CD14-positive monocyte (primary cell): ENCODE measurements at regions not wholly inside any gene's neighbourhood (a gene's known extent, or its start where the extent isn't known, plus 50 kb on each side); places are given as distances from the start of the nearest gene placed in this dataset.
"Not testable (repeated sequence)": the region's sequence is repeated elsewhere in the genome, so short reads cannot be mapped to it uniquely, and the experiment has no call there.

Experiments
- DNase-seq, 3 donors: peaks; one replicate each; pipeline ENCODE4 v3.0.0-alpha.2; 2011 to 2022
- H2AFZ ChIP-seq: 2 replicates; pipeline ENCODE4 v1.6.0; 2012; ENCODE audit warnings: mild to moderate bottlenecking, low read depth, low read length, inconsistent platforms; ENCODE audit not compliant: insufficient read depth, poor library complexity, severe bottlenecking
- H3K27ac ChIP-seq, 2 donors: 1 replicate in 1 of 2; 2 replicates in 1 of 2; pipeline ENCODE4 v1.5.1; 2012 to 2013; ENCODE audit warnings: low read length in 2 of 2, control low read depth in 1 of 2, inconsistent platforms in 1 of 2, low read depth in 1 of 2, mild to moderate bottlenecking in 1 of 2
- H3K27me3 ChIP-seq, 2 donors: one replicate each; pipeline versions ENCODE4 v1.6.0 to v1.6.1; 2011 to 2013; ENCODE audit warnings: low read length in 2 of 2; ENCODE audit not compliant: control insufficient read depth in 2 of 2, insufficient read depth in 2 of 2
- H3K36me3 ChIP-seq, 2 donors: replicated peaks in 1 of 2; 1 replicate in 1 of 2; 2 replicates in 1 of 2; pipeline versions ENCODE4 v1.5.1 to v1.6.1; 2012 to 2013; ENCODE audit warnings: low read length in 2 of 2, control low read depth in 1 of 2, inconsistent platforms in 1 of 2, mild to moderate bottlenecking in 1 of 2; ENCODE audit not compliant: insufficient read depth in 2 of 2, control insufficient read depth in 1 of 2
- H3K4me1 ChIP-seq, 2 donors: 1 replicate in 1 of 2; 2 replicates in 1 of 2; pipeline versions ENCODE4 v1.5.1 to v1.6.1; 2012 to 2013; ENCODE audit warnings: low read length in 2 of 2, control low read depth in 1 of 2, inconsistent platforms in 1 of 2, mild to moderate bottlenecking in 1 of 2, moderate library complexity in 1 of 2; ENCODE audit not compliant: insufficient read depth in 2 of 2, control insufficient read depth in 1 of 2
- H3K4me2 ChIP-seq: replicated peaks from 2 replicates; pipeline ENCODE3; 2012; ENCODE audit warnings: low read length, moderate library complexity, mild to moderate bottlenecking; ENCODE audit not compliant: poor library complexity, severe bottlenecking; ENCODE audit errors: extremely low read depth
- H3K4me3 ChIP-seq, 3 experiments: fragments of 200-600 bp in 1 of 3; sonication (generic) in 1 of 3; replicated peaks in 1 of 3; 1 replicate in 2 of 3; 2 replicates in 1 of 3; pipeline ENCODE4 v1.5.1; 2011 to 2013; ENCODE audit warnings: low read length in 3 of 3, mild to moderate bottlenecking in 3 of 3, control low read depth in 2 of 3, low read depth in 2 of 3, inconsistent platforms in 1 of 3, moderate library complexity in 1 of 3
- H3K79me2 ChIP-seq: 2 replicates; pipeline ENCODE4 v1.6.0; 2012; ENCODE audit warnings: mild to moderate bottlenecking, control low read depth, inconsistent platforms, low read length, moderate library complexity; ENCODE audit not compliant: insufficient read depth
- H3K9ac ChIP-seq: 2 replicates; pipeline ENCODE4 v1.6.0; 2017; ENCODE audit warnings: low read length, mild to moderate bottlenecking; ENCODE audit not compliant: insufficient read depth, poor library complexity, severe bottlenecking
- H3K9me3 ChIP-seq, 2 donors: replicated peaks in 1 of 2; 1 replicate in 1 of 2; 2 replicates in 1 of 2; pipeline versions ENCODE4 v1.5.1 to v1.6.1; 2012 to 2013; ENCODE audit warnings: low read length in 2 of 2, control low read depth in 1 of 2; ENCODE audit not compliant: control insufficient read depth in 1 of 2, insufficient read depth in 1 of 2
- H4K20me1 ChIP-seq: 2 replicates; pipeline ENCODE4 v1.6.0; 2012; ENCODE audit warnings: mild to moderate bottlenecking, low read length, control low read depth, moderate library complexity; ENCODE audit not compliant: insufficient read depth
- H3K27ac Mint-ChIP-seq, 7 donors: one replicate each; pipeline ENCODE4 v1.8.0; 2020; ENCODE audit warnings: mild to moderate bottlenecking in 7 of 7, mixed read lengths in 7 of 7, moderate library complexity in 6 of 7, inconsistent platforms in 2 of 7
- H3K27me3 Mint-ChIP-seq, 3 donors: one replicate each; pipeline ENCODE4 v1.8.0; 2021 to 2022; ENCODE audit warnings: low read depth in 3 of 3, mild to moderate bottlenecking in 3 of 3, mixed read lengths in 3 of 3, moderate library complexity in 3 of 3, inconsistent platforms in 1 of 3
- H3K36me3 Mint-ChIP-seq, 2 donors: one replicate each; pipeline ENCODE4 v1.8.0; 2020; ENCODE audit warnings: mixed read lengths in 2 of 2, inconsistent platforms in 1 of 2, mild to moderate bottlenecking in 1 of 2
- H3K4me1 Mint-ChIP-seq: one replicate; pipeline ENCODE4 v1.8.0; 2020; ENCODE audit warnings: mild to moderate bottlenecking, mixed read lengths
- H3K4me3 Mint-ChIP-seq, 2 donors: one replicate each; pipeline ENCODE4 v1.8.0; 2020; ENCODE audit warnings: mild to moderate bottlenecking in 2 of 2, mixed read lengths in 2 of 2, moderate library complexity in 1 of 2
- H3K9me3 Mint-ChIP-seq, 7 donors: one replicate each; pipeline ENCODE4 v1.8.0; 2020 to 2022; ENCODE audit warnings: mixed read lengths in 7 of 7, mild to moderate bottlenecking in 6 of 7, moderate library complexity in 6 of 7, inconsistent platforms in 2 of 7
- WGBS: methylation state at CpG from one replicate; pipeline ENCODE4 v1.1.5; 2013; ENCODE audit warnings: missing lambda C conversion rate; ENCODE audit not compliant: insufficient coverage; 5-methylcytosine and 5-hydroxymethylcytosine counted together
- intact Hi-C, 2 donors: fragments of 100-400 bp; cut with micrococcal nuclease; formaldehyde crosslinking; loops; one replicate each; pipeline versions ENCODE4 v1.15.0 to v1.15.1; 2023
- TF ChIP-seq, protein P1 (sequence below): fragments of 200-600 bp; IDR thresholded peaks from one replicate; pipeline ENCODE4 v1.8.0; 2022; ENCODE audit warnings: antibody characterized with exemption, mild to moderate bottlenecking

- Histone ChIP-seq H3K4me2 (no peak overlapping the region), H3K36me3 (no peaks in the 10 kb centered on the region), H3K27me3 (no peaks in the 10 kb centered on the region), H3K4me3 (no peak overlapping the region), H3K4me1 (no peaks in the 10 kb centered on the region), H4K20me1 (no peaks in the 10 kb centered on the region), H3K9me3 (no peaks in the 10 kb centered on the region), H3K9ac (no peak overlapping the region), H3K79me2 (no peaks in the 10 kb centered on the region), H2AFZ (no peak overlapping the region), H3K27ac (no peak overlapping the region)
- intact Hi-C loops = no loop called here
- Mint-ChIP-seq H3K36me3 (no peaks in the 10 kb centered on the region), H3K27ac (no peak overlapping the region), H3K4me1 (no peaks in the 10 kb centered on the region), H3K9me3 (peaks cover 0 to 2% (median 0%) of the 10 kb centered on the region in 7 donors), H3K27me3 (peaks cover 4 to 5% (median 4%) of the 10 kb centered on the region in 3 donors), H3K4me3 (no peak overlapping the region)
- WGBS = no CpG with 5 or more reads among the region's 3 CpGs
- DNase-seq = no peak
- TF ChIP-seq, protein P1, sequence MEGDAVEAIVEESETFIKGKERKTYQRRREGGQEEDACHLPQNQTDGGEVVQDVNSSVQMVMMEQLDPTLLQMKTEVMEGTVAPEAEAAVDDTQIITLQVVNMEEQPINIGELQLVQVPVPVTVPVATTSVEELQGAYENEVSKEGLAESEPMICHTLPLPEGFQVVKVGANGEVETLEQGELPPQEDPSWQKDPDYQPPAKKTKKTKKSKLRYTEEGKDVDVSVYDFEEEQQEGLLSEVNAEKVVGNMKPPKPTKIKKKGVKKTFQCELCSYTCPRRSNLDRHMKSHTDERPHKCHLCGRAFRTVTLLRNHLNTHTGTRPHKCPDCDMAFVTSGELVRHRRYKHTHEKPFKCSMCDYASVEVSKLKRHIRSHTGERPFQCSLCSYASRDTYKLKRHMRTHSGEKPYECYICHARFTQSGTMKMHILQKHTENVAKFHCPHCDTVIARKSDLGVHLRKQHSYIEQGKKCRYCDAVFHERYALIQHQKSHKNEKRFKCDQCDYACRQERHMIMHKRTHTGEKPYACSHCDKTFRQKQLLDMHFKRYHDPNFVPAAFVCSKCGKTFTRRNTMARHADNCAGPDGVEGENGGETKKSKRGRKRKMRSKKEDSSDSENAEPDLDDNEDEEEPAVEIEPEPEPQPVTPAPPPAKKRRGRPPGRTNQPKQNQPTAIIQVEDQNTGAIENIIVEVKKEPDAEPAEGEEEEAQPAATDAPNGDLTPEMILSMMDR = no peak
These were observed 119.0 kb downstream of the PMAIP1 start for GRCh38 chr18:60018618-60019462.

DNA sequence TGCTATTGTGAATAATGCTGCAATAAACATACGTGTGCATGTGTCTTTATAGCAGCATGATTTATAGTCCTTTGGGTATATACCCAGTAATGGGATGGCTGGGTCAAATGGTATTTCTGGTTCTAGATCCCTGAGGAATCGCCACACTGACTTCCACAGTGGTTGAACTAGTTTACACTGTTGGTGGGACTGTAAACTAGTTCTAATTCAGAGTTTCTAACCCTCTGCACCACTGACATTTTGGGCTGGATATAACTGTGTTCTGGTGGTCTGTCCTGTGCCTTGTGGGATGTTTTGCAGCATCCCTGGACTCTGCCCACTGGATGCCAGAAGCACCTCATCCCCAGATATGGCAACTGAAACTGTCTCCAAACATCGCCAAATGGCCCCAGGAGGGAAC is 118.3 kb downstream of the PMAIP1 start:
- H3K4me3 ChIP-seq, DNase-seq, H3K27me3 ChIP-seq, H3K27ac ChIP-seq, H3K27me3 Mint-ChIP-seq, H3K9me3 ChIP-seq, H3K79me2 ChIP-seq, H3K36me3 ChIP-seq, H4K20me1 ChIP-seq, H3K4me3 Mint-ChIP-seq, H3K36me3 Mint-ChIP-seq, H3K4me2 ChIP-seq, H3K9me3 Mint-ChIP-seq, H3K27ac Mint-ChIP-seq, H2AFZ ChIP-seq, H3K9ac ChIP-seq, intact Hi-C loops, H3K4me1 Mint-ChIP-seq, H3K4me1 ChIP-seq: not testable (repeated sequence)
- no CpG with 5 or more reads among the region's 3 CpGs for WGBS
